Astrocyte (in vitro differentiated cells and primary cell): ENCODE measurements at regions not wholly inside any gene's neighbourhood (a gene's known extent, or its start where the extent isn't known, plus 50 kb on each side); places are given as distances from the start of the nearest gene placed in this dataset.

ENCODE experiments used
- DNase-seq: peaks from one replicate; pipeline ENCODE4 v3.0.0-alpha.2; 2010; ENCODE audit warnings: low read depth
- FAIRE-seq: peaks from 2 replicates; lab custom pipeline; 2011; peaks lifted over from hg19 to GRCh38; lab: Jason Lieb, UNC
- H2AFZ ChIP-seq: 2 replicates; pipeline ENCODE4 v1.6.0; 2012; ENCODE audit warnings: low read depth, low read length, inconsistent platforms
- H3K27ac ChIP-seq: 2 replicates; pipeline ENCODE4 v1.5.1; 2011; ENCODE audit warnings: low read depth, low read length, inconsistent platforms
- H3K27me3 ChIP-seq: 2 replicates; pipeline ENCODE4 v1.6.0; 2011; ENCODE audit warnings: low read length, inconsistent platforms; ENCODE audit not compliant: insufficient read depth
- H3K36me3 ChIP-seq: 2 replicates; pipeline ENCODE4 v1.5.1; 2011; ENCODE audit warnings: low read length, inconsistent platforms; ENCODE audit not compliant: insufficient read depth
- H3K4me1 ChIP-seq: 2 replicates; pipeline ENCODE4 v1.5.1; 2011; ENCODE audit warnings: low read length, inconsistent platforms; ENCODE audit not compliant: insufficient read depth
- H3K4me2 ChIP-seq: 2 replicates; pipeline ENCODE4 v1.6.0; 2012; ENCODE audit warnings: low read length, inconsistent platforms
- H3K4me3 ChIP-seq: 2 replicates; pipeline ENCODE4 v1.5.1; 2011; ENCODE audit warnings: low read depth, mild to moderate bottlenecking, low read length, inconsistent platforms; ENCODE audit not compliant: insufficient read depth
- H3K79me2 ChIP-seq: 2 replicates; pipeline ENCODE4 v1.6.0; 2012; ENCODE audit warnings: mild to moderate bottlenecking, low read length, inconsistent platforms; ENCODE audit not compliant: insufficient read depth
- H3K9ac ChIP-seq: 2 replicates; pipeline ENCODE4 v1.6.0; 2012; ENCODE audit warnings: mild to moderate bottlenecking, low read length, inconsistent platforms
- H3K9me3 ChIP-seq: 2 replicates; pipeline ENCODE4 v1.5.1; 2012; ENCODE audit warnings: low read depth, mild to moderate bottlenecking, low read length, inconsistent platforms; ENCODE audit not compliant: insufficient read depth
- H4K20me1 ChIP-seq: 2 replicates; pipeline ENCODE4 v1.6.0; 2012; ENCODE audit warnings: low read length, inconsistent platforms; ENCODE audit not compliant: insufficient read depth
- H3K27ac Mint-ChIP-seq: one replicate; pipeline ENCODE4 v1.8.0; 2021; ENCODE audit warnings: mild to moderate bottlenecking, mixed read lengths; ENCODE audit not compliant: unreplicated experiment
- H3K27me3 Mint-ChIP-seq: one replicate; pipeline ENCODE4 v1.8.0; 2021; ENCODE audit warnings: low read depth, mixed read lengths; ENCODE audit not compliant: unreplicated experiment
- H3K36me3 Mint-ChIP-seq: one replicate; pipeline ENCODE4 v1.8.0; 2021; ENCODE audit warnings: low read depth, mixed read lengths; ENCODE audit not compliant: unreplicated experiment
- H3K4me1 Mint-ChIP-seq: one replicate; pipeline ENCODE4 v1.8.0; 2021; ENCODE audit warnings: low read depth, mixed read lengths; ENCODE audit not compliant: unreplicated experiment
- H3K4me3 Mint-ChIP-seq: one replicate; pipeline ENCODE4 v1.8.0; 2021; ENCODE audit warnings: mild to moderate bottlenecking, moderate library complexity, mixed read lengths; ENCODE audit not compliant: unreplicated experiment
- H3K9me3 Mint-ChIP-seq: one replicate; pipeline ENCODE4 v1.8.0; 2021; ENCODE audit warnings: mild to moderate bottlenecking, mixed read lengths; ENCODE audit not compliant: unreplicated experiment
- EZH2 ChIP-seq: IDR thresholded peaks from 2 replicates; pipeline ENCODE4 v1.6.1; 2012; ENCODE audit warnings: mild to moderate bottlenecking, low read length, inconsistent platforms; ENCODE audit not compliant: insufficient read depth
- TF ChIP-seq, protein P1 (sequence below): IDR thresholded peaks from 2 replicates; pipeline ENCODE4 v1.5.1; 2011; ENCODE audit warnings: low read depth, mild to moderate bottlenecking, inconsistent platforms, low read length, moderate library complexity; ENCODE audit not compliant: insufficient read depth

- Mint-ChIP-seq H3K9me3 (peaks cover 19% of the 10 kb centered on the region), H3K4me1 (no peaks in the 10 kb centered on the region), H3K36me3 (no peaks in the 10 kb centered on the region), H3K27ac (no peak overlapping the region), H3K4me3 (no peak overlapping the region), H3K27me3 (no peaks in the 10 kb centered on the region)
- Histone ChIP-seq H3K27me3 (no peaks in the 10 kb centered on the region), H3K36me3 (no peaks in the 10 kb centered on the region), H4K20me1 (no peaks in the 10 kb centered on the region), H3K27ac (no peak overlapping the region), H3K4me3 (no peak overlapping the region), H3K9me3 (peaks cover 11% of the 10 kb centered on the region), H3K9ac (no peak overlapping the region), H3K79me2 (no peaks in the 10 kb centered on the region), H3K4me1 (no peaks in the 10 kb centered on the region), H2AFZ (no peak overlapping the region), H3K4me2 (no peak overlapping the region)
- FAIRE-seq (no peak), DNase-seq (no peak)
- TF ChIP-seq, protein P1, sequence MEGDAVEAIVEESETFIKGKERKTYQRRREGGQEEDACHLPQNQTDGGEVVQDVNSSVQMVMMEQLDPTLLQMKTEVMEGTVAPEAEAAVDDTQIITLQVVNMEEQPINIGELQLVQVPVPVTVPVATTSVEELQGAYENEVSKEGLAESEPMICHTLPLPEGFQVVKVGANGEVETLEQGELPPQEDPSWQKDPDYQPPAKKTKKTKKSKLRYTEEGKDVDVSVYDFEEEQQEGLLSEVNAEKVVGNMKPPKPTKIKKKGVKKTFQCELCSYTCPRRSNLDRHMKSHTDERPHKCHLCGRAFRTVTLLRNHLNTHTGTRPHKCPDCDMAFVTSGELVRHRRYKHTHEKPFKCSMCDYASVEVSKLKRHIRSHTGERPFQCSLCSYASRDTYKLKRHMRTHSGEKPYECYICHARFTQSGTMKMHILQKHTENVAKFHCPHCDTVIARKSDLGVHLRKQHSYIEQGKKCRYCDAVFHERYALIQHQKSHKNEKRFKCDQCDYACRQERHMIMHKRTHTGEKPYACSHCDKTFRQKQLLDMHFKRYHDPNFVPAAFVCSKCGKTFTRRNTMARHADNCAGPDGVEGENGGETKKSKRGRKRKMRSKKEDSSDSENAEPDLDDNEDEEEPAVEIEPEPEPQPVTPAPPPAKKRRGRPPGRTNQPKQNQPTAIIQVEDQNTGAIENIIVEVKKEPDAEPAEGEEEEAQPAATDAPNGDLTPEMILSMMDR, result no peak
- no peak for TF ChIP-seq EZH2
These were observed 488.3 kb downstream of the CCDC85A start for GRCh38 chr2:56671973-56672569.

- H3K4me1 ChIP-seq, result no peaks in the 10 kb centered on the region
- no peak overlapping the region for H3K27ac ChIP-seq
- no peak overlapping the region for H3K4me3 Mint-ChIP-seq
- H3K4me1 Mint-ChIP-seq, result no peaks in the 10 kb centered on the region
- H3K36me3 Mint-ChIP-seq, result no peaks in the 10 kb centered on the region
- DNase-seq (no peak), FAIRE-seq (no peak)
- no peak overlapping the region for H3K9ac ChIP-seq
- no peak overlapping the region for H3K27ac Mint-ChIP-seq
- no peak overlapping the region for H3K4me2 ChIP-seq
- no peaks in the 10 kb centered on the region for H4K20me1 ChIP-seq
- H3K4me3 ChIP-seq, result no peak overlapping the region
- H3K79me2 ChIP-seq, result no peaks in the 10 kb centered on the region
- H3K36me3 ChIP-seq, result no peaks in the 10 kb centered on the region
- TF ChIP-seq EZH2, result no peak
- TF ChIP-seq, protein P1, result no peak
- H3K9me3 Mint-ChIP-seq, result peaks cover 19% of the 10 kb centered on the region
- no peaks in the 10 kb centered on the region for H3K27me3 Mint-ChIP-seq
- no peaks in the 10 kb centered on the region for H3K27me3 ChIP-seq
- H2AFZ ChIP-seq, result no peak overlapping the region
- H3K9me3 ChIP-seq, result peaks cover 11% of the 10 kb centered on the region
These were observed 490.3 kb downstream of the CCDC85A start for GRCh38 chr2:56674084-56674483.

DNA sequence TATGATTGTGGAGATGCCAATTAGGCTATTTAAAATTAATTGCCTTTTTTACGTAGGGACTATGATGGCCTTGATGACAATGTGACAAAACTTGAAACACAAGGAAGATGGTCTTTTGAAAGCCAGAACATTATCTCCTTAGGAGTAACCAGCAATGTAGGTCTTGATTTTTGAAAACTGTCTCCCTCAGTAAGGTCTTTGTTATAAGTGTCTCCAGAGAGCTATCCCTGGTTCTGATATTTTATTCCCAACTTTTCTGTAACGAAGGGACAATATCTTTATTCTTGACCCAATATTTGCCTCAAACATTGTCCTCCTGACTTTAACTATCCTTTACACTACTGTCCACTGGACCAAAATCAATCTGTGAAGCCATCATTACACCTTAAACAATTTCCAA is 493.2 kb downstream of the CCDC85A start:
- H3K36me3 Mint-ChIP-seq, result no peaks in the 10 kb centered on the region
- Histone ChIP-seq H3K27me3 (no peaks in the 10 kb centered on the region), H3K4me1 (no peaks in the 10 kb centered on the region), H3K4me2 (no peak overlapping the region), H3K27ac (no peak overlapping the region), H3K9ac (no peak overlapping the region), H3K36me3 (no peaks in the 10 kb centered on the region), H2AFZ (no peak overlapping the region), H3K4me3 (no peak overlapping the region), H3K79me2 (no peaks in the 10 kb centered on the region), H4K20me1 (no peaks in the 10 kb centered on the region), H3K9me3 (peaks cover 11% of the 10 kb centered on the region)
- peaks cover 13% of the 10 kb centered on the region for H3K4me1 Mint-ChIP-seq
- DNase-seq (no peak), FAIRE-seq (no peak)
- peaks cover 14% of the 10 kb centered on the region for H3K9me3 Mint-ChIP-seq
- H3K27ac Mint-ChIP-seq, result no peak overlapping the region
- H3K27me3 Mint-ChIP-seq, result no peaks in the 10 kb centered on the region
- no peak for TF ChIP-seq EZH2
- TF ChIP-seq, protein P1, result no peak
- H3K4me3 Mint-ChIP-seq, result no peak overlapping the region
